ENCODE measurements at regions not wholly inside any gene's neighbourhood (a gene's known extent, or its start where the extent isn't known, plus 50 kb on each side); places are given as distances from the start of the nearest gene placed in this dataset.

DNA sequence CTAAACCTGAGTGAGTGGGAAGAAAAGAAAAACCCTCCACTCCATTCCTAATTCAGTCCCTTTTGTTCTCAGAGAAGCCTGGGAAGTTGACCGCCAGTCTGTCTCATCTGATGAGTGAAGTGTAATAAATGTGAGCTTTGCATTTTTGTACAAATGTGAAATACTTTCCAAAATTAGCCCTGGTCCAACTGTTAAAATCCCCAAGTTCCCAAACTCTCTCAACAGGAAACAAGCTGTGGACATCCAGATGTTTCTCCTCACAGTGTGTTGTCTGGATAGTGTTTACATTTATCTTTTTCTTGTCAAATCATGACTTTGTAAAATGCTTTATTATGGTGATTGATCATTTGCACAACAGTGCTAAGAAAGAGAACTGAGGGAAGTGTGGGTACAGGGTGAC lies 145.1 kb downstream of the TM2D1 start:
- TF ChIP-seq EZH2phosphoT487 (IDR thresholded peaks at IDR 0.05; ENCODE audit: insufficient read depth, low read depth) (no peak), EZH2 (IDR thresholded peaks at IDR 0.05; ENCODE audit: insufficient read depth, poor library complexity, severe bottlenecking) (no peak)

Data from GM23248 (cell line).